KMS-11 (cell line): ENCODE measurements at regions not wholly inside any gene's neighbourhood (a gene's known extent, or its start where the extent isn't known, plus 50 kb on each side); places are given as distances from the start of the nearest gene placed in this dataset.

ENCODE experiments used
- H2AFZ ChIP-seq: fragments of 200-600 bp; sonication (generic); 2 replicates; pipeline ENCODE4 v1.6.1; 2016; ENCODE audit warnings: antibody characterized with exemption, mixed run types, low read depth
- H3K27ac ChIP-seq: fragments of 200-600 bp; sonication (generic); 2 replicates; pipeline ENCODE4 v1.6.1; 2016; ENCODE audit warnings: mild to moderate bottlenecking, mixed run types
- H3K27me3 ChIP-seq: fragments of 200-600 bp; sonication (generic); 2 replicates; pipeline ENCODE4 v1.6.1; 2017; ENCODE audit warnings: mild to moderate bottlenecking, low read depth, mixed run types, moderate library complexity; ENCODE audit not compliant: insufficient read depth
- H3K36me3 ChIP-seq: fragments of 200-600 bp; sonication (generic); 2 replicates; pipeline ENCODE4 v1.6.1; 2017; ENCODE audit warnings: mild to moderate bottlenecking, mixed run types; ENCODE audit not compliant: insufficient read depth
- H3K4me1 ChIP-seq: fragments of 200-600 bp; sonication (generic); 2 replicates; pipeline ENCODE4 v1.6.1; 2016; ENCODE audit warnings: mild to moderate bottlenecking, low read depth, mixed run types; ENCODE audit not compliant: poor library complexity, severe bottlenecking
- H3K4me2 ChIP-seq: fragments of 200-600 bp; sonication (generic); 2 replicates; pipeline ENCODE4 v1.7.0; 2016; ENCODE audit warnings: mild to moderate bottlenecking, mixed run types
- H3K4me3 ChIP-seq: fragments of 200-600 bp; sonication (generic); IDR thresholded peaks from 2 replicates; pipeline ENCODE4 v1.6.1; 2017; ENCODE audit warnings: low read depth, low read length, mixed read lengths; ENCODE audit not compliant: insufficient read depth
- H3K79me2 ChIP-seq: fragments of 200-600 bp; sonication (generic); 2 replicates; pipeline ENCODE4 v1.6.1; 2016; ENCODE audit warnings: low read depth, mixed run types; ENCODE audit not compliant: insufficient read depth
- H3K9ac ChIP-seq: fragments of 200-600 bp; sonication (generic); 2 replicates; pipeline ENCODE4 v1.6.1; 2016; ENCODE audit warnings: mild to moderate bottlenecking, mixed run types
- H4K20me1 ChIP-seq: fragments of 200-600 bp; sonication (generic); 2 replicates; pipeline ENCODE4 v1.6.1; 2016; ENCODE audit warnings: mild to moderate bottlenecking, mixed run types; ENCODE audit not compliant: insufficient read depth
- CTCF ChIP-seq: fragments of 200-600 bp; sonication (generic); conservative IDR thresholded peaks from 2 replicates; pipeline ENCODE4 v1.6.1; 2017; ENCODE audit warnings: low read depth, mild to moderate bottlenecking, antibody characterized with exemption, low read length, moderate library complexity, mixed read lengths

- no peak overlapping the region for H3K4me2 ChIP-seq
- H2AFZ ChIP-seq, result no peak overlapping the region
- no peak overlapping the region for H3K27ac ChIP-seq
- H3K36me3 ChIP-seq, result no peaks in the 10 kb centered on the region
- H4K20me1 ChIP-seq, result no peaks in the 10 kb centered on the region
- no peaks in the 10 kb centered on the region for H3K27me3 ChIP-seq
- H3K79me2 ChIP-seq, result no peaks in the 10 kb centered on the region
- peaks cover 25% of the 10 kb centered on the region for H3K4me1 ChIP-seq
- H3K4me3 ChIP-seq, result no peak overlapping the region
- H3K9ac ChIP-seq, result no peak overlapping the region
- TF ChIP-seq CTCF, result no peak
Measured at GRCh38 chr1:220348211-220348610, 76.0 kb upstream of the RAB3GAP2 start.

GRCh38 chr1:220347654-220348175 is 75.5 kb upstream of the RAB3GAP2 start:
- Histone ChIP-seq H3K79me2 (no peaks in the 10 kb centered on the region), H3K27ac (no peak overlapping the region), H3K27me3 (no peaks in the 10 kb centered on the region), H3K36me3 (no peaks in the 10 kb centered on the region), H3K4me3 (no peak overlapping the region), H3K9ac (no peak overlapping the region), H3K4me2 (no peak overlapping the region), H2AFZ (no peak overlapping the region), H3K4me1 (peaks cover 25% of the 10 kb centered on the region), H4K20me1 (no peaks in the 10 kb centered on the region)
- TF ChIP-seq CTCF, result no peak

GRCh38 chr1:220344745-220345144 is 72.5 kb upstream of the RAB3GAP2 start:
- Histone ChIP-seq H4K20me1 (no peaks in the 10 kb centered on the region), H3K4me2 (peak overlapping the region; percentile 19), H2AFZ (peak overlapping the region; percentile 15; the same call in 1 of the 2 replicates), H3K36me3 (no peaks in the 10 kb centered on the region), H3K9ac (no peak overlapping the region), H3K27ac (no peak overlapping the region), H3K4me1 (peaks cover 25% of the 10 kb centered on the region), H3K79me2 (no peaks in the 10 kb centered on the region), H3K27me3 (no peaks in the 10 kb centered on the region), H3K4me3 (no peak overlapping the region)
- no peak for TF ChIP-seq CTCF

GRCh38 chr1:220342853-220343252 is 70.6 kb upstream of the RAB3GAP2 start:
- Histone ChIP-seq H3K4me3 (no peak overlapping the region), H3K4me1 (peaks cover 25% of the 10 kb centered on the region), H3K36me3 (no peaks in the 10 kb centered on the region), H3K27me3 (no peaks in the 10 kb centered on the region), H3K27ac (no peak overlapping the region), H4K20me1 (no peaks in the 10 kb centered on the region), H3K79me2 (no peaks in the 10 kb centered on the region), H3K9ac (no peak overlapping the region), H3K4me2 (no peak overlapping the region), H2AFZ (no peak overlapping the region)
- TF ChIP-seq CTCF, result no peak

GRCh38 chr1:220341126-220341525 is 68.9 kb upstream of the RAB3GAP2 start:
- Histone ChIP-seq H3K4me3 (no peak overlapping the region), H3K27me3 (no peaks in the 10 kb centered on the region), H3K4me2 (no peak overlapping the region), H3K27ac (no peak overlapping the region), H3K4me1 (peaks cover 38% of the 10 kb centered on the region), H3K9ac (no peak overlapping the region), H3K36me3 (no peaks in the 10 kb centered on the region), H2AFZ (no peak overlapping the region), H4K20me1 (no peaks in the 10 kb centered on the region), H3K79me2 (no peaks in the 10 kb centered on the region)
- TF ChIP-seq CTCF, result no peak
